GM21576 (cell line): ENCODE measurements at regions not wholly inside any gene's neighbourhood (a gene's known extent, or its start where the extent isn't known, plus 50 kb on each side); places are given as distances from the start of the nearest gene placed in this dataset.

Experiments used
- ATAC-seq: cut with Tn5 transposase; IDR thresholded peaks from one replicate; pipeline ENCODE4 v1.9.1; 2021; ENCODE audit warnings: mild to moderate bottlenecking, moderate library complexity; ENCODE audit not compliant: unreplicated experiment

DNA sequence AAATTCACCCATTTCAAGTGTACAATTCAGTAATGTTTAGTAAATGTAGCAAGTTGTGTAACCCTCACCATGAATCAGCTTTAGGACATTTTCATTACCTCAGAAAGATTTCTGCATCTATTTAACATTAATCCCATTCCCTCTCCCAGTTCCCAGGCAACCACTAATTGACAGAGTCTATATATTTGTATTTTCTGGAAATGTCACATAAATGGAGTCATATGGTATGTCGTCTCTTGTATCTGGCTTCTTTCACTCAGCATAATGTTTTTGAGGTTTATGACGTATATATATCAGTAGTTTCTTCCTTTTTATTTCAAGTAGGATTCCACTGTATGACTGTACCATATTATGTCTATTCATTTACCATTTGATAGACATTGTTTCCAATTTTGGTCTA lies 199.8 kb downstream of the CYB561 start:
- ATAC-seq: no peak

GRCh38 chr17:63247706-63248105 lies 198.4 kb downstream of the CYB561 start:
- ATAC-seq: no peak

GRCh38 chr17:63249256-63250004 lies 196.7 kb downstream of the CYB561 start:
- ATAC-seq: no peak

DNA sequence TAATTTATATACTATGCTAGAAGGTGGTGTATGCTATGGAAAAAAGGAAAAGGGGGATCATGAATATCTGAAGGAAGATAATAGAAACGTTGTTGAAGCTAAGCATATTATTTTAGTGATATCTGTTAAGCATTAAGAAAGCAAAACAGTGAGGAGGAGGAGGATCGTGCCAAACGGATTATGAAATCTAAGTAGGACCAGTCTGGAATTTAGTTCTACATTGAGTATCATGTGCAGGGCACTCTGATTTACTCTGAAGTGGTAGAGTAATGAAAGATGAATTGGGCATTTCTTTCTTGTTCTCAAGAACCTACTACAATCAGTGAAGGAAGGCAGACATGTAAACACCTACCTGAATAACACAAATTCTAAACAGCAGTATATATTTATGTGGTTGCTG lies 195.3 kb downstream of the CYB561 start:
- ATAC-seq: no peak

DNA sequence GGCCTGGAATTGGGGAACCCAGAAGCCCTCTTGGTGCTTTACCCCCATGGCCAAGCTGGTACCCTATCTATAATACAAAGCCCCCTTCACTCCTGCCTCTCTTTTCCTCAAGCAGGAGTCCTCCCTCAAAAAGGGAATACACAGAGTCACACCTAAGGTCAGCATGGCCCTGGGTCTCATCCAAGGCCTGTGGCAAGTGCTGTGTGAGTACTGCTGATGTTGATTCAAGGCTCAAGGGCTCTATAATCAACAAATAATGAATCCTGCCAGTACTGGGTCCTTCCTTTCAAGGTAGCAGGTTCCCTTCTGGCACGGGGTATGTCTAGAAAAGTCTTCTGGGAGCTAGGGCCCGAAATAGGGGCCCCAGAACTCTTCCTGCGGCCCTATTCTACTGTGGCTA lies 187.3 kb downstream of the CYB561 start:
- no peak for ATAC-seq

DNA sequence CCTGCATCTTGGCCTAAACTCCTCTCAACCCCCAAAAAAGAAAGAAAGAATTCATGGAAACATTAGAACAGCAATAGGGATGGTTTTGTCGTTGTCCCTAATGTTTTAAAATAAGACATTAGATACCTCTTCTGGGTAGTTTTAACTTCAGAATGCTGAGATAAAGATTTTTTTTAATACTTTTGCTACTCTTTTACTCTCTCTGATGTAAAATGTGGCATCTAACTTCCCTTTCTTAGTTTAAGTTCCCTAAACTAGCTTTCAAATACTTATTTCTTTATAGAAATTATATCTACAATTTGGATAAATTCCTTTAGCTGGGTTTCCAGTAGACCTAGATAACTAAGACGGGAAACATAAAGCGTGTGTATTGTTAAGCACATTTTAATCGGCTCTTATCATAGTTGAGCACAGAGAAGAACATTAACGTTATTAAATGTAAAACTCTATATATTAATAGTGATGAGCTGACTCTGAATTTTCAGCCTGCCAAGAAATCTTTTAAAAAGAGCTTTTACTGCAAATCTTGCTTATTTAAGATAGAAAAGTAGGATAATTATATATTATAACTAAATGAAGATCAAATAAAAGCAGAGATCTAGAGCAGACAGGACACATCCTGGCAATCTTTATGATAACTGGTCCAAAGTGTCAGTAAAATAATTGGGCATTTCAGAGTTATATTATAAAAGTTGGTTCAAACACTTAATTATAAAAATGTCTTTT lies 183.2 kb downstream of the CYB561 start:
- no peak for ATAC-seq

DNA sequence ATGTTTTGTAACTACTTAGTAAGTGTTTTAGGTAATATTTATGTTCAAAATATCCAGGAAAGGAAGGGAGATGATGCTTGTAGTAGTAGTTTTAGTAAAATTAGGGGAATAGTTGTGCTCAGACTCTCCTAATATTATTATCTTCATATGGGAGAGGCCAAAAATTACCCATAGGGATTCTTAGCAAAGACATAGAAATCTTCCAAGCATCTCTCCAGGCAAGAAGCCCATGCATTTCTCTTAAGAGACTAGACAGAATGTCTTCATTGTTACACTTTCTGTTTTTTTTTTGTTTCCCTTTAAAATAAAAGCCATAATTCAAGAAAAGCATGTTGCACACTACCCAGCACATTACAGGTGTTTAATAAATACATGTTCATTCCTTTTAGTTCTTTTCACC lies 180.6 kb downstream of the CYB561 start:
- no peak for ATAC-seq

DNA sequence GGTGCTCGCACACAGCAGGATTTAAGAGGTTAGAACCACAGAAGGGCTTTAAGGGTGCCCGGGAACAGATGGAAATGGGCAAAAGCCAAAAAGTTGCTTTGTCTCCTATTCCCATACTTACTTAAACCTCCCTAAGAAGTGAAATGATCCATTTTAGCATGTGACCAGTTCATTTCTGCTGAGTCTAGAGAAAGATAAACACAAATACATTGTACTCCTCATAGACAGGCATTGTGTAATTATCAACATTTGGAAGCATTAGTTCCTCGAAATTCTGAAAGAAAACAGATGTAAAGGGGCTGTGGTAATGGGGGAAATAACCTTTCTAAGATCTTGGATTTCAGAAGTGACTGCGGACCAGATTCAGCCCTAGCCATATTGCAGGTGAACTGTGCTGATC lies 178.3 kb downstream of the CYB561 start:
- ATAC-seq: no peak

DNA sequence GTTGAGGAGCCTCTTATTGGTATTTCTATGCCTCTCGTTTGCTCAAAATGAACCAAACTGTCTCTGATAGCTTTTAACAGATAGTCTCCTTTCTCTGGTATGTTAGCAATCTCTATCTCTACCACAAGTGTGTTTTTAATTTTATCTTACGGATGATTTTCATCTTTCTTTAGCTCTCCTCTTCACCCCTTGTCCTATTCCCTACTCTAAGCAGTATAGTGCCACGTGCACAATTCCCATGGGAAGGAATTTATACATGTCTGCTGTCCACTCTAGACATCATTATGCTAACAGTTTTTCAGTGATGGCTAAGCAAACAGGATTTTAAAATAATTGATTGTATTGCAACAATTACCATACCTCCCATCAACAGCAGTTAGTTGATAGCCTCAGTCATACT lies 177.3 kb downstream of the CYB561 start:
- no peak for ATAC-seq

GRCh38 chr17:63270610-63271009 lies 175.5 kb downstream of the CYB561 start:
- ATAC-seq: no peak

GRCh38 chr17:63274146-63274545 lies 172.0 kb downstream of the CYB561 start:
- no peak for ATAC-seq

- ATAC-seq: no peak
Measured at GRCh38 chr17:63275318-63275970, 170.7 kb downstream of the CYB561 start.

DNA sequence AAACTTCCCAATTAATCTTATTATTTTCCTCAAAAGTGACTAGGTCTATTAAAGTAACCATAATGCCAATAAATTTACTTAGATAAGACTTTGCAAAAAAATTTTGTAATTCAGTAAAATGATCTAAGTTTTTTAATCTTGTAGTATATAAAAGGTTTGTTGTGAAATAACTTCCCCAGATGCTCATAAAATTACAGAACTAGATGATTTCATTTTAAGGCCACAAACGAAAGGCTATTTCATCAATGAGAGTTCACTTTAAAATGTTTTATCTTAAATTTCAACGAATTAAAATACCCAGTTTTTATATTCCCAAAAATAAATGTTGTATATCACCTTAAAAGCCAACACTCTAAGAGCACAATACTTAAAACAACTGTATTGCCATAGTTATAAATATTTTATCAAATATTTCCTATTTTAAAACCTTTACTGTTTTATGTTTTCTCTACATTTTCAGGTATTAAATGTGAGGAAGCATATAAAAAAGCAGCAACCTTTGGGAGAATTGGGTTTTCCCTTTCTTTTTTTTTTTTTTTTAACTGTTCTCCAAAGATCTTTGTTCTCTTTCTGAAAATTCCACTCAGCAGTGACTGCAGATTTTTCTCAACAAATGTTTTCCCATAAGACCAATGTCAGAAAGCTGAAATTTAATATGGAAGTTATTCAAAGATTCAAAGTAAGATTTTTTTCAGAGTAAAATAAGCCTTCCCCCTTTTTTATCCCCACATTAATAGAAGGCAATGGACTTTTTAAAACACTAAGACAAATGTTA lies 169.9 kb downstream of the CYB561 start:
- ATAC-seq: no peak

GRCh38 chr17:63276821-63277220 lies 169.3 kb downstream of the CYB561 start:
- no peak for ATAC-seq

DNA sequence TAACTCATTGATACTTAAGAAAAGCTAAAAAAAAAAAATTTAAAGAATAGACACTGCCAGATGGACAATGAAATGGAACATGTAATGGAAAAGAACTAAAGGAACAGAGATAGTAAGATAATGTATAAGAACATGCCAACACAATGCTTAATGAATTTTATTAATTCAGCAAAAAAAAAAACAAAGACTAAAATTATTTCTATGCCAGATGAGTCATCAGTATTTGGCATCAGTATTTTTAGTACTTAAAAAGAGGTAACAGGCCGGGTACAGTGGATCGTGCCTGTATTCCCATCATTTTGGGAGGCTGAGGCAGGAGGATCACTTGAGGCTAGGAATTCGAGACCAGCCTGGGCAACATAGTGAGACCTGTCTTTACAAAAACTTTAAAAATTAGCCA lies 168.5 kb downstream of the CYB561 start:
- no peak for ATAC-seq

GRCh38 chr17:63278728-63279442 lies 167.2 kb downstream of the CYB561 start:
- no peak for ATAC-seq

- ATAC-seq: no peak
Measured at GRCh38 chr17:63279498-63280230, 166.4 kb downstream of the CYB561 start.

DNA sequence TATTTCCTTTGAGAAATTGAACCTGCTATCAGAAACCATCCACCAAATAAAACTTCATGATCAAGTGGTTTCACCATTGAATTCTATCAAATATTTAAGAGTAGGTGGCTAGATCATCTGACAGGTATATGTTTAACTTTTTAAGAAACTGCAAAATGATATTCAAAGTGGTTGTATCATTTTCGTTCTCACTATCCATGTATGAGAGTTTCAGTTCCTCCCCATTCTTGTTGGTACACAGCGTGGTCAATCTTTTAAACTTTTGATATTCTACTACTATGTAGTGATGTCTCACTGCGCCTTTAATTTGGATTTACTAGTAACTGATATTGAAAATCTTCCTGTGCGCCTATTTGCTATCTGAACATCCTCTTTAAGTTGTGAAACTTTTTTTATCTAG lies 163.7 kb downstream of the CYB561 start:
- ATAC-seq: peak; percentile 64

DNA sequence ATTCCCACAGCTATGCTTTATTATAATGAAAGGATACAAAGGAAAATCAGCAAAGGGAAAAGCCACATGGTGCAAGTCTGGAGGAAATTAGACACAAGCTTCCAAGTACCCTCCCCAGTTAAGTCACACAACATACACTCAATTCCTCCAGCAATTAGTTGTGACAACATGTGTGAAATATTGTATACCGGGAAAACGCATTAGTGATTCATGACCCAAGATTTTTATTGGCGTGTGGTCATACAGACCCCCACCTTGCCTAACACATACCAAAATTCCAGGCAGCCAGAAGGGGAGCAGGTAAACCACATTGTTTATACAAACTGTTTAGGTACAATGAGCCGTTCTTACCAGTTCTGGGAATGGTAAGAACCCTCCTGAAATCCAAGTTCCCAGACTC lies 160.6 kb downstream of the CYB561 start:
- ATAC-seq: no peak

DNA sequence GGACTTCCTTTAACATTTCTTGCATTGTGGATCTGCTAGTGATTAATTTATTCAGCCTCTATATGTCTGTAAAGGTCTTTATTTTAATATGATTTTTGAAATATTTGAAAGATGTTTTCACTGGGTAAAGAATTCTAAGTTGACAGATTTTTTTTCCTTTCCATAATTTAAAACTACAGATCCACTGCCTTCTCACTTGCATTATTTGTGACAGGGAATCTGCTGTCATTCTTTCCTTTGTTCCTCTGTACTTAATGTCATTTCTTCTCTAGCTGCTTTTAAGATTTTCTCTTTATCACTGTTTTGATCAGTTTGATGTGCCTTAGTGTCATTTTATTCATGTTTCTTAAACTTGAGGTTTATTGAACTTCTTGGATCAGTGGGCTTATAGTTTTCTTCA lies 159.9 kb downstream of the CYB561 start:
- no peak for ATAC-seq
